Left lung (tissue), 4 donors: ENCODE measurements at regions not wholly inside any gene's neighbourhood (a gene's known extent, or its start where the extent isn't known, plus 50 kb on each side); places are given as distances from the start of the nearest gene placed in this dataset.

Experiments
- ATAC-seq: fragments of 200-7000 bp; cut with Tn5 transposase; one replicate; pipeline ENCODE4 v1.9.1; 2020; ENCODE audit warnings: moderate library complexity
- DNase-seq, 4 donors: peaks; one replicate each; pipeline ENCODE4 v3.0.0-alpha.2; 2013 to 2020
- H3K27ac ChIP-seq, 2 donors: fragments of 200-600 bp; sonication (generic) in 1 of 2; one replicate each; pipeline versions ENCODE4 v1.5.0 to v1.8.0; 2020 to 2021
- H3K27me3 ChIP-seq, 2 donors: fragments of 200-600 bp; sonication (generic) in 1 of 2; one replicate each; pipeline versions ENCODE4 v1.5.0 to v1.8.0; 2020 to 2021
- H3K36me3 ChIP-seq, 2 donors: fragments of 200-600 bp; sonication (generic) in 1 of 2; one replicate each; pipeline versions ENCODE4 v1.5.0 to v1.8.0; 2020 to 2021
- H3K4me1 ChIP-seq, 2 donors: fragments of 200-600 bp; one replicate each; pipeline ENCODE4 v1.8.0; 2021
- H3K4me3 ChIP-seq, 2 donors: fragments of 200-600 bp; sonication (generic) in 1 of 2; one replicate each; pipeline versions ENCODE4 v1.5.0 to v1.8.0; 2020 to 2021; ENCODE audit warnings: mild to moderate bottlenecking in 1 of 2
- H3K9me3 ChIP-seq, 2 donors: fragments of 200-600 bp; sonication (generic) in 1 of 2; one replicate each; pipeline versions ENCODE4 v1.5.0 to v1.8.0; 2020 to 2021
- intact Hi-C, 2 donors: fragments of 100-400 bp; cut with DNase I; formaldehyde crosslinking; loops; one replicate each; pipeline versions ENCODE4 v1.11.2 to v1.14.2; 2022
- TF ChIP-seq, protein P1 (sequence below), 2 donors: fragments of 200-600 bp; sonication (generic) in 1 of 2; IDR thresholded peaks; one replicate each; pipeline versions ENCODE4 v1.5.0 to v1.8.0; 2021; ENCODE audit warnings: antibody characterized with exemption in 2 of 2
- donor health status: DM: no; HTN: yes; CAD: no.
- donor health status: DM: no; HTN: no; CAD: no.

DNA sequence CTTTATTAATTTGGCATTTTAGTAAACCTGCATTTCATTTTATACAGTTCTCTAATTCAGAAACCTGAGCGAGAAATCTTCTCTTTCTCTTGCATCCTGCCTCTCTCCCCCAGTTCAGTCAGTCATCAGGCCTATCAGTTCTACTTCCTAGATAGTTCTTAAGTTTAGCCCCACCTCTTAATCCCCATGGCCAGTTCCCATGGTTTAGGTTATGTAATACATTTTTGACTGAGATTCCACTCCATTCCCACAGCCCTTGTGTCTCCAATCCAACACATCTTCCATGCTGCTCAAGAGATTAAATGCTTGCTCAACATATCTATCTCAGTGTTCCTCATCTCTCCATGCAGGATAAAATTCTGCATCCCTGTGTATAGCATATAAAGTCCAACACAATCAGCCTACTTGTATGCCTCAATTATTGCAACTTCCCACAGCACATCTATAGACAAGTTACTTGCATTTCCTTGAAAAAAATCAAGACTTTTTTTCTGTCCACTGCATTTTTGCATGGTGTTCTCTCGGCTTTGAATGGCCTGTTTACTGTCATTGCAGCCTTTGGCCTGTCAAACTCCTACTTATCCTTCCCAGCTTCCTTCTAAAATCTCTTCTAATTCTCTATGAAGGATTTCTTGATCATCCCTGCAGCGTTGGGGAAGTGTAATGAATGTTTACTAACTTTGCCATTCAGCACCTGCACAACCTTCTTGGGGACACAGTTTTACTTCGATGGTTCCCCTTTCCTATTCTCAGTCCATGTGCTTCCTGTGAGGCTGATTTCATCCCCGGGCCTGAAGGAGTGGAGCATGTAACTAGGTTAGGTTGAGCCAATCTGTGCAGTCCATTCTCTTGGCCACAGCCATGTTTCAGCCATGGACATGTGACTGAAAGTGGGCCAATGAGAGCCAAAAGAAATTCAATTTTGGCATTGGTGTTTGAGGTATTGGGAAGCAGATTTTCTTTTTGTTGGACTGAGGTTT lies 80.8 kb downstream of the DACT1 start:
- no peak for ATAC-seq
- H3K27ac ChIP-seq = no peak overlapping the region
- no peaks in the 10 kb centered on the region for H3K27me3 ChIP-seq
- no peak for DNase-seq
- H3K4me3 ChIP-seq = no peak overlapping the region
- TF ChIP-seq, protein P1, sequence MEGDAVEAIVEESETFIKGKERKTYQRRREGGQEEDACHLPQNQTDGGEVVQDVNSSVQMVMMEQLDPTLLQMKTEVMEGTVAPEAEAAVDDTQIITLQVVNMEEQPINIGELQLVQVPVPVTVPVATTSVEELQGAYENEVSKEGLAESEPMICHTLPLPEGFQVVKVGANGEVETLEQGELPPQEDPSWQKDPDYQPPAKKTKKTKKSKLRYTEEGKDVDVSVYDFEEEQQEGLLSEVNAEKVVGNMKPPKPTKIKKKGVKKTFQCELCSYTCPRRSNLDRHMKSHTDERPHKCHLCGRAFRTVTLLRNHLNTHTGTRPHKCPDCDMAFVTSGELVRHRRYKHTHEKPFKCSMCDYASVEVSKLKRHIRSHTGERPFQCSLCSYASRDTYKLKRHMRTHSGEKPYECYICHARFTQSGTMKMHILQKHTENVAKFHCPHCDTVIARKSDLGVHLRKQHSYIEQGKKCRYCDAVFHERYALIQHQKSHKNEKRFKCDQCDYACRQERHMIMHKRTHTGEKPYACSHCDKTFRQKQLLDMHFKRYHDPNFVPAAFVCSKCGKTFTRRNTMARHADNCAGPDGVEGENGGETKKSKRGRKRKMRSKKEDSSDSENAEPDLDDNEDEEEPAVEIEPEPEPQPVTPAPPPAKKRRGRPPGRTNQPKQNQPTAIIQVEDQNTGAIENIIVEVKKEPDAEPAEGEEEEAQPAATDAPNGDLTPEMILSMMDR (IDR thresholded peaks at IDR 0.05) = no peak
- no peaks in the 10 kb centered on the region for H3K36me3 ChIP-seq
- no peaks in the 10 kb centered on the region for H3K4me1 ChIP-seq
- intact Hi-C loops = no loop called here
- no peaks in the 10 kb centered on the region for H3K9me3 ChIP-seq

GRCh38 chr14:58721723-58722122 lies 84.0 kb downstream of the DACT1 start:
- intact Hi-C loops = no loop called here
- Histone ChIP-seq H3K4me3 (no peak overlapping the region), H3K27ac (no peak overlapping the region), H3K9me3 (no peaks in the 10 kb centered on the region), H3K4me1 (no peaks in the 10 kb centered on the region), H3K36me3 (no peaks in the 10 kb centered on the region), H3K27me3 (no peaks in the 10 kb centered on the region)
- TF ChIP-seq, protein P1 (IDR thresholded peaks at IDR 0.05) = no peak
- no peak for DNase-seq
- ATAC-seq = no peak

DNA sequence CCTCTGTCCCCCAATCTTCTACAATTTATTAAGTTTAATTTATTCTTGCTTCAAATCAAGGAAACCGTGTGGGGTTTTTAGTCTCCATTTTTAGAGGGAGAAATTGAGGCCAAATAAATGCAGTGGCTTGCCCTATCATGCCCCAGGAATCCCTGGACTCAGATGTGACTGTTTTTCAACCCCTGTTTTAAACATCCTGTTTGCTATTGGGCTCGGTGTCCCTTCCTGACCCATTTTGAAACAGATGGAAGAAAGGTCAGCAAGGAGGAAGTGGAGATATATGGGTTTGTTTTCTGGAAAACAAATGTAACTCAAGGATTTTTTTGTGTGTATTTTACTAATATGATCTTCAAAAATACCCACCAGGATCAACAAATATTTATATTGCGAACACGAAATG lies 84.7 kb downstream of the DACT1 start:
- Histone ChIP-seq H3K4me1 (no peaks in the 10 kb centered on the region), H3K9me3 (no peaks in the 10 kb centered on the region), H3K27ac (no peak overlapping the region), H3K27me3 (no peaks in the 10 kb centered on the region), H3K36me3 (no peaks in the 10 kb centered on the region), H3K4me3 (no peak overlapping the region)
- TF ChIP-seq, protein P1 (IDR thresholded peaks at IDR 0.05) = no peak
- intact Hi-C loops = no loop called here
- DNase-seq (no peak), ATAC-seq (no peak)

- no peaks in the 10 kb centered on the region for H3K27me3 ChIP-seq
- no peak for DNase-seq
- H3K4me1 ChIP-seq = no peaks in the 10 kb centered on the region
- TF ChIP-seq, protein P1 (IDR thresholded peaks at IDR 0.05) = no peak
- H3K4me3 ChIP-seq = no peak overlapping the region
- intact Hi-C loops = no loop called here
- H3K9me3 ChIP-seq = no peaks in the 10 kb centered on the region
- no peak overlapping the region for H3K27ac ChIP-seq
- H3K36me3 ChIP-seq = no peaks in the 10 kb centered on the region
- ATAC-seq = no peak
These were observed 86.4 kb downstream of the DACT1 start for GRCh38 chr14:58724206-58724605.

DNA sequence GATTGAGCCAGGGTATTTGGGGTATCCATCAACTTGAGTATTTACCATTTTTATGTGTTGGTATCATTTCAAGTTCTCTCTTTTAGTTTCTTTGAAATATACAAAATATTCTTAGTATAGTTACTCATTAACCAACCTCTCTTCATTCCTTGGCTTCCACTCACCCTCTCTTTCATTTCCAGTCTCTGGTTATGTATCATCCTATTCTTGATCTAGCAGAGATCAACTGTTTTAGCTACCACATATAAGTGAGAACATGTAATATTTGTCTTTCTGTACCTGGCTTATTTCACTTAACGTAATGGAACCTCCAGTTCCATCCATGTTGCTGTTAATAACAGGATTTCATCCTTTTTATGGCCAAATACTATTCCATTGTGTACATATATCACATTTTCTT lies 86.9 kb downstream of the DACT1 start:
- no peaks in the 10 kb centered on the region for H3K4me1 ChIP-seq
- TF ChIP-seq, protein P1 (IDR thresholded peaks at IDR 0.05) = no peak
- H3K27ac ChIP-seq = no peak overlapping the region
- H3K9me3 ChIP-seq = no peaks in the 10 kb centered on the region
- H3K4me3 ChIP-seq = no peak overlapping the region
- intact Hi-C loops = no loop called here
- no peak for ATAC-seq
- no peak for DNase-seq
- H3K36me3 ChIP-seq = no peaks in the 10 kb centered on the region
- no peaks in the 10 kb centered on the region for H3K27me3 ChIP-seq
